NCI-H1930 (cell line): ENCODE measurements at regions not wholly inside any gene's neighbourhood (a gene's known extent, or its start where the extent isn't known, plus 50 kb on each side); places are given as distances from the start of the nearest gene placed in this dataset.
A peak's percentile ranks its signal among the peaks of the same experiment; 100 is the strongest.

Experiments used
- DNase-seq, 2 experiments: peaks; one replicate each; lab custom pipeline; 2025; lab: John Stamatoyannopoulos, UW

GRCh38 chr6:164917211-164917610 is 392.2 kb downstream of the C6orf118 start:
- no peak for DNase-seq

- no peak for DNase-seq
Observed at GRCh38 chr6:164916087-164916486, 393.3 kb downstream of the C6orf118 start.

- no peak for DNase-seq
Observed at GRCh38 chr6:164911873-164912580, 397.4 kb downstream of the C6orf118 start.

GRCh38 chr6:164911151-164911550 is 398.3 kb downstream of the C6orf118 start:
- DNase-seq, result no peak

- DNase-seq, result no peak
Observed at GRCh38 chr6:164906766-164907165, 402.6 kb downstream of the C6orf118 start.

GRCh38 chr6:164905311-164905710 is 404.1 kb downstream of the C6orf118 start:
- no peak for DNase-seq

- DNase-seq, result no peak
Observed at GRCh38 chr6:164898412-164898811, 411.0 kb downstream of the C6orf118 start.

GRCh38 chr6:164897523-164898235 is 411.7 kb downstream of the C6orf118 start:
- DNase-seq, result no peak

- DNase-seq, result no peak
Observed at GRCh38 chr6:164889980-164890379, 419.4 kb downstream of the C6orf118 start.

- no peak for DNase-seq
Observed at GRCh38 chr6:164887660-164888059, 421.7 kb downstream of the C6orf118 start.

GRCh38 chr6:164882236-164882635 is 427.2 kb downstream of the C6orf118 start:
- DNase-seq, result no peak

GRCh38 chr6:164871783-164872182 is 437.6 kb downstream of the C6orf118 start:
- DNase-seq, result no peak

- peak in 1 of 2 experiments; percentile 7 for DNase-seq
Observed at GRCh38 chr6:164870164-164870563, 439.2 kb downstream of the C6orf118 start.

GRCh38 chr6:164861967-164862366 is 447.4 kb downstream of the C6orf118 start:
- no peak for DNase-seq

- DNase-seq, result no peak
Observed at GRCh38 chr6:164859816-164860215, 449.6 kb downstream of the C6orf118 start.

- DNase-seq, result no peak
Observed at GRCh38 chr6:164856138-164856537, 453.3 kb downstream of the C6orf118 start.

- no peak for DNase-seq
Observed at GRCh38 chr6:164855281-164855680, 454.1 kb downstream of the C6orf118 start.

GRCh38 chr6:164854526-164854925 is 454.9 kb downstream of the C6orf118 start:
- DNase-seq, result no peak

GRCh38 chr6:164845773-164846172 is 463.6 kb downstream of the C6orf118 start:
- no peak for DNase-seq

- DNase-seq, result no peak
Observed at GRCh38 chr6:164842085-164842484, 467.3 kb downstream of the C6orf118 start.

- no peak for DNase-seq
Observed at GRCh38 chr6:164838068-164838615, 471.3 kb downstream of the C6orf118 start.

GRCh38 chr6:164836486-164836885 is 472.9 kb downstream of the C6orf118 start:
- no peak for DNase-seq

- DNase-seq, result no peak
Observed at GRCh38 chr6:164832410-164832809, 477.0 kb downstream of the C6orf118 start.
